ENCODE measurements at regions not wholly inside any gene's neighbourhood (a gene's known extent, or its start where the extent isn't known, plus 50 kb on each side); places are given as distances from the start of the nearest gene placed in this dataset.
A peak's percentile ranks its signal among the peaks of the same experiment; 100 is the strongest.
"Not testable (repeated sequence)": the region's sequence is repeated elsewhere in the genome, so short reads cannot be mapped to it uniquely, and the experiment has no call there.

DNA sequence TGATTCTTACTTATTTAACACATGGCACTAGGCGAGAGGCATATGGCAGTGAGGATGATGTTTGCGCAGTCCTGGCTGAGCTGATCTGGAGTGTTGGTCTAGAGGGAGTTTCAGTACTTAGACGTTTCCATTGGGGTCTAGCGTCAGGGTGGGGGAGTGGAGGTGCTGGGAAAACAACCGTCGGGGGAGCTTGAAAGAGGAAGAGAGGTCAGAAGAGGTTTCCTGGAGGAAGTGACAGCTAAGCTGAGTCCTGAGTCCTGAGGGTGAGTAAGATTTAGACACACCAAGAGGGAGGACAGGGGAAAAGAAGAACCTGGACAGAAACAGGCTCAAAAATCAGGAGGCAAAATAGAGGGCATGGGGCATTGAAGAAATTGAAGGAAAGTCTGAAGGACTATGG, 81.4 kb downstream of the ALOX5AP start:
- DNase-seq (ENCODE audit: low read depth) = no peak

DNA sequence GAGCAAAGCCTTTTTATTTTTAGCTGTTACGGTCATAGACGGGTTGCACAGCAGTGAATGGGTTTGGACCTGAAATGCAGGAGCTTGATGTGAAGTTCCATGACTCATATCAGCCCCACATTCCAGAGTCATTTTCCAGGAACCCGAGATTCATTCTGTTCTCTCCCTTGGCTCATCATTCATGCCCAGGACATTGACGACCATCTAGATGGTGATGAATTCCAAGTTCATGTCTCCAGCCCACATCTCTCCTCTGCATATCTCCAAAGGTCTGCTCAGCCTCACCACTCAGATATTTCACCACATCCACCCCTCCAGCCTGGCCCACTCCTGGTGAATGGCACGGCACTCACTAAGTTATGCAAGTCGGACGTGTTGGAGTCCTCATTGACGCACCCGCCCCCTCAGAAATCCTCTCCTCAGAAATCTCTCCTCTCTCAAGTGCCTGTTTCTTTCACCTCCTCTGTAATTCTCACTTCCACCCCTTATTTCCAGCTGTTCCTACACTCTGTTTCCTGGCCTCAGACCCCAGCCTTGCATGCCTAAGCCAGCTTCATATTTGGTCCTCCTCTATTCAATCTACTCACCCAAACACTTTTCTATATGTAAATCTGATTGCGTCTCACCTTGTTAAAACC, 83.1 kb downstream of the ALOX5AP start:
- DNase-seq (ENCODE audit: low read depth) = peak; percentile 77

DNA sequence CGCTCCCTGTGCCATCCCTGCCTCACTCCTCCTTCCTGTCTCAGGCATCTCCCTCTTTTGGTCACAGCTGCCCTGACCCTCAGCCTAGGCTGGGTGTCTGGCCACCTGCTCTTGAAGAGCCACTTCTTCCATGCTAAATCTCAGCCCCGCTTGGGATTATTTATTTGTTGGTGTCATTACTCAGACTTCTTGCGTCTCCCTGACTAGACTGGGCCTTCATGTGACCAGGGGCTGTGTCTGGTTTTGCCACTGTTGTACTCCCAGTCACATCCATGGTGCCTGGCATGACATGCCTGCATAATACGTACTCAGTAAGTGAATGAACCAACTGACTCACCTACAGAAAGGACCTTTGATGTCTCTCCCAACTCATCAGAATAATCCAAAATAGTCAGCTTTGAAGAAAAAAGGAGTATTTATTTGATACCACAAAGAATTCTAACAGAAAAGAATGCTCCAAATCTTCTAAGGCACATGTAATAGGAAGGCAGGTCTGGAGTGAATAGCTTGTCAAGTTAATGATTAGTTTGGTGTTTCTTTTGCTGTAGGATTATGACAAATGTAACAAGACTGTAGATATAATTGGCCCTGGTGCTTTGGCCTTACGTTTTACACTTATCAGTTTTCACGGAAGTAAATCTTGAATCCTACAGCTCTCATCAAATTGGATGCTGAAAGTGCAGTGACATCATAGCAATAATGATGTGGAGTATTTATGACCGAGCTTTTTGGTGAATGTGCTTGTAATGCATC, 84.0 kb downstream of the ALOX5AP start:
- DNase-seq (ENCODE audit: low read depth) = peak; percentile 86

DNA sequence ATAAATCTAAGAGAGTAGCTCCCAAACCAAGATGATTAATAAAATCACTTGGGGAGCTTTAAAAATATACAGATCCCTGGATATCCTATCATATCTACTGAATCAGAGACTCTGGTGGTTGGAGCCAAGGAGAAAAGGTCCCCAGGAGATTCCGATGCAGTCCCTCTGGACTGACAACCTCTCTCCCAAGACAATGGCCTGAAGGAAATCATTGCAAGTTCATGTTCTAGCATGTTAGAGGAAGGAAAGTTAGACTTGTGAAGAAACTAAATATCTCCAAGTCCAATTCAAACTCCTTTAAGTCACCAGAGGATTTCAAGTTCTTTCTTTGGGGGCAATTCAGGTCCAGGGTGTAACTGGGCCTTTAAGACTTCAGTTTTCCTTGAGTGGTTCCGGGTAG, 84.7 kb upstream of the MEDAG start:
- no peak for DNase-seq (ENCODE audit: low read depth)

DNA sequence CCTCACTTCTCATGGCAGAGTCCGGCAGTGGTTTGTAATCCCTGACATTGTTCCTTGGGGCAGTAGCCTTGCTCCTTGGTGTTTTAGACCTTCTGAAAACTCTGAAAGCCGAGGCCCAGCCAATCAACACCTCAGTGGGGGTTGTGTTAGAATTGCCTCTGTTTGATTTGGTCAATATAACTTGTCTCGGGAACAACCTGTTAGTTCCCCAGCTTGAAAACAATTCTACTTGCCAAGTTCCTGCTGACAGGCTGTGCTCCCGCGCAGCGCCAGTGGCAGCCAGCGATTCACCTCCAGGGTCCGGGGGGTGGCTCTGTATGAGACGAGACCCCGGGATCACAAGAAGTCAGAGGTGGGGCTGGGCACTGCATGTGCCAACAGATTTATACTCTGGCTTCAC, 81.4 kb upstream of the MEDAG start:
- no peak for DNase-seq (ENCODE audit: low read depth)

- DNase-seq (ENCODE audit: low read depth) = no peak
These were observed 79.0 kb upstream of the MEDAG start for GRCh38 chr13:30826911-30827577.

GRCh38 chr13:30827578-30827925, 78.5 kb upstream of the MEDAG start:
- DNase-seq (ENCODE audit: low read depth) = no peak

GRCh38 chr13:30829145-30829832, 76.8 kb upstream of the MEDAG start:
- peak; percentile 91 for DNase-seq (ENCODE audit: low read depth)

DNA sequence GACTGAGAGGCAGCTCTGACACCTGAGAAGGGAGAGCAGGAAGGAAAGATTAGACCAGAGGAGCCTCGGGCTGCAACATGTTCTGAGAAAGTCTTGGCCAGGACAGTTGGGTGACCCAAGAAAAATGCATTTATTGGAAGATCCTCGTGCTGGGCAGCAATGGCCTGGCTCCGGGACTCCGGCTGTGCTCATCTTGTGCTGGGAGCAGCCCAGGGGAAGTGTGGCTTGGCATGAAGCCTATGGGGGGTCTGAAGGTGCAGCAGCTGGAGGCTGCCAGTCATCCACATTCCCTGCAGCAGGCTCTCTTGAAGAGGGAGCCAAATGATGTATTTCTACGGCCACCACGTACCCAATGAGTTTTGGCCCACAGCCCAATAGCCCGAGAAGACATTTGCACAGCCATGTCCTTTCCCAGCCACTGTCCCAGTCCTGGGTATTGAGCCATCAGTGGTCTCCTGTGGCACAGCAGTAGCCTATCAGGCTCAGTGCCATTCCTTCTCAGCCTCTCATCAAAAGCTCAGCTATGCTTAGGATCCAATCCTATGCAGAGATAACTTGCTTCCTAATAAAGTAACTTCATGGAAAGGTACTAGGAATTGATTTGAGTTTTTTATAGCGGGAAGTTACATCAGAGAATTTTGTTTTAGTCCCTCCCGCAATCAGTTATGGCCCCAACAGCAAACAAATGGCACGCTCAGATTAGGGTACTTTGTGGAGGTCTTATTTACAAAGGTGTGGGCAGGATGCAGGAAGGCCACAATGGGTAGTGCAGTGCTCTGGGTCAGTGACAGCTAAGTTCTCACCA, 76.0 kb upstream of the MEDAG start:
- no peak for DNase-seq (ENCODE audit: low read depth)

GRCh38 chr13:30830638-30830965, 75.5 kb upstream of the MEDAG start:
- DNase-seq (ENCODE audit: low read depth) = no peak

DNA sequence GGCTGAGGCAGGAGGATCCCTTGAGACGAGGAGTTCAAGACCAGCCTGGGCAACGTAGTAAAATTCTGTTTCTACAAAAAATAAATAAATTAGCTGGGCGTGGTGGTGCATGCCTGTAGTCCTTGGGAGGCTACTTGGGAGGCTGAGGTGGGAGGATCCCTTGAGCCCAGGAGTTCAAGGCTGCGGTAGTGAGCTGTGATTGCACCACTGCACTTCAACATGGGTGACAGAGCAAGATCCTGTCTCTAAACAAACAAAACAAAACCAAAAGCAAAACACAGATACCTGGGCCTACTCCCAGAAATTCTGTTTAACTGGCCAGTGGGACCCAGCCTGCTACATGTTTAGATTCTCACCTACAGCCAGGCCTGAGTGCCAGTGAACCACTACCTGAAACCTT, 74.6 kb upstream of the MEDAG start:
- DNase-seq (ENCODE audit: low read depth) = no peak

- DNase-seq (ENCODE audit: low read depth) = no peak
These were observed 73.7 kb upstream of the MEDAG start for GRCh38 chr13:30832377-30832776.

DNA sequence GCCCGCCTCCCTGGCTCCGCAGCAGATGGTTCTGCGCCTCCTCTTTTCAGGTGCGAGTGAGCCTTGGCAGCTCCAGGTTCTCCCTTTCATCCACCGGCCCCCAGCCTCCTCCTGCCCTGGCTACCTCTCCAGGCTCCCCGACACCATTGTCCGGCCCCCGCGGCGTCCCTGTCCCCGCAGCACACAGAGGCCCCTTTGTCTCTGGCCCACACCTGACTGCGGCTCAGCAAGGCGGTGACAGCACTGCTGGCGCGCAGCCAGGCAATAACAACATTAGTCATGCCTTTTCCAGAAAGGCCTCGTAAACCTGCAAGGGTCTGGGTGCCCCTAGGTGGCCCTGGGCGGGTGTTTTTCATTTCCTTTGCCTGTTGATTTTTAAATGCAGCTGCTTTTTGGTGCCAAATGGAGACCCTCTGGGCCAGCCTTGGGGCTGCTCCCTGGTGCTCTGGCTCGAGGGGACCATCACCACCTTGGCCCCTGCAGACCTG, 73.2 kb upstream of the MEDAG start:
- peak; percentile 90 for DNase-seq (ENCODE audit: low read depth)

DNA sequence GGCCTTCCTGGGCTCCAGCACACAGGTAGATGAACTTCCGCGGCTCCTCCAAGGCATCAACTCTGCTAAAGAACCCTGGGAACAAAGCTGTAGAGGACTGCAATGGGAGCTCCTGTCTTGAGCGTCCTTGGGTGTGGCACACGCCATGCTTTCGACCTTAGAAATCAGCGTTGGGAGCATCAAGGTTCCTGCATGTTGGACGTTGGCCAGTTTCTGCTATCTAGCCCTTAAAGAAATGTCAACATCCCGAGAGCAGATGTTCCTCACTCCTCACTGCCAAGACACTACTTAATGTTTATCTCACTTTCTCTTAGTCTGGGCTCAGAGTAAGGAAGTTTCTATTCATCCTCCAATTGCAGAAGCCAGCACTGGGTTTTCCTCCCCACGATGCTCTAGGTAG, 70.6 kb upstream of the MEDAG start:
- DNase-seq (ENCODE audit: low read depth) = no peak

DNA sequence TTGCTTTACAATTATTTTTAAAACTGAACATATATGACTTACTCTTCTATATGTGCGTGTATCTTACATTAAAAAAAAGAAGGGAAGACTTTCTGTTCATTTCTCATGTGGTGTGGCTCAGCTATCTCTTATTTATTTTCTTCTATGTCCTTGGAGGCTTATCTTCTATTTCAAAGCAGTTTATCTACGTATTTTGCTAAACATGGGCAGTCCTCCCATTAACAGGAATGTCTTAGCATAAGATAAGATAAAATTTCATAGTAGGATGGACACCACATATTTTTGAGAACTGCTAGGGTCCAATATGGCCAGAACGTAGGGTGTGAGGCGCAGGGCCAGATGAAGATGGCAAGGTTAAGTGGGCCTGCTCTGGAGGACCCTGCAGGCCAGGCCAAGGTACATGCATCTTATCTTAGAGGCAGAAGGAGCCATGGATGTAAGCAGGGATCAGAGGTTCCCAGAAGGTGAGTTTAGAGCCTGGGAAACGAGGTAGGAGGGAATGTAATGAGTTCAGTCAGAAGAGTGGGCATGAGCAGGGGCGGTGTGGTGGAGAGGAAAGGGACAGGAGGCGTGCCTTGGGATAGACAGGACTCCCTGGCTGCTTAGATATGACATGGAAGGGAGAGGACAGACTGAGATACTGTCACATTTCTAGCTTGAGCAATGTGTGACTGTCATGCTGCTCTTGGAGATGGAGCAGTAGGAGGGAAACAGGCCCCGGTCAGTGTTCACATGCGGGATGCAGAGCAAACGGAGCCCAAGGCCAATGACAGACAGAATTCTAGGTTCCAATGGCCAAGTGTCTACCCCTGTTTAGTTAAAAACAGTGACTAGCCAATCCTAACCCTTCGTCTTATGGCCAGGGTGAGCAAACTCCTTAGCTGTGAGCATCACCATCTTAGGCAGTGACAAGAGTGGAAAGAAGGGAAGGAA, 68.6 kb upstream of the MEDAG start:
- DNase-seq (ENCODE audit: low read depth) = no peak

DNA sequence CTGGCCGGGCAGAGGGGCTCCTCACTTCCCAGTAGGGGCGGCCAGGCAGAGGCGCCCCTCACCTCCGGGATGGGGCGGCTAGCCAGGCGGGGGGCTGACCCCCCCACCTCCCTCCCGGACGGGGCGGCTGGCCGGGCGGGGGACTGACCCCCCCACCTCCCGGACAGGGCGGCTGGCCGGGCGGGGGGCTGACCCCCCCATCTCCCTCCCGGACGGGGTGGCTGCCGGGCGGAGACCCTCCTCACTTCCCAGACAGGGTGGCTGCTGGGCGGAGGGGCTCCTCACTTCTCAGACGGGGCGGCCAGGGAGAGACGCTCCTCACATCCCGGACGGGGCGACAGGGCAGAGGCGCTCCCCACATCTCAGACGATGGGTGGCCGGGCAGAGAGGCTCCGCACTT, 66.4 kb upstream of the MEDAG start:
- DNase-seq (ENCODE audit: low read depth) = not testable (repeated sequence)

GRCh38 chr13:30840515-30840914, 65.6 kb upstream of the MEDAG start:
- DNase-seq (ENCODE audit: low read depth) = no peak

DNA sequence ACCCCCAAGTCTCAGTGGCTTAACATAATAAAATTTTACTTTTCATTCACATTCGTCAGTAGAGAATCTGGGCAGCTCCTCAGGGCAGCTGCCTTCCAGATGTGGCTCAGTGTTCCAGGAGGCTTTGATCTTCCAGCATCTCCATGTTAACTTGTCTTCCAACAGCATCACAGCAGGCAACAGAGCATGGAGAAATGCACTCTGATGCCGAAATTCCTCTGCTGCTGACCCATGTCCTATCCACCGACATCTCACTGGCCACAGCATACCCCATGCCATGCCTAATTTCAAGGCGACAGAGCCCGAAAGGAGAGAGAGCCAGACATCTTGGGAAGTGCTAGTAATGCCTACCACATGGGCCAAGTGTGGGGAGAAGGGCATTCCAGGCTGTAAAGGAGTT, 64.9 kb upstream of the MEDAG start:
- DNase-seq (ENCODE audit: low read depth) = peak; percentile 69

DNA sequence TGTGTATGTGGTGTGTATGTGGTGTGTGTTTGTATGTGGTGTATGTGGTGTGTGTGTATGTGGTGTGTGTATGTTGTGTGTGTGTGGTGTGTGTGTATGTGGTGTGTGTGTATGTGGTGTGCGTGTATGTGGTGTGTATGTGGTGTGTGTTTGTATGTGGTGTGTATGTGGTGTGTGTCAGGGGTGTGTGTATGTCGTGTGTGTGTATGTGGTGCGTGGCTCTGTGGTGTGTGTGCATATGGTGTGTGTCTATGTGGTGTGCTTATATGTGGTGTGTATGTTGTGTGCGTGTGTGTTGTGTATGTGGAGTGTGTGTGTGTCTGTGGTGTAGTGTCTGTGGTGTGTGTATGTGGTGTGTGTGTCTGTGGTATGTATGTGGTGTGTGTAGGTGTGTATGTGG, 62.5 kb upstream of the MEDAG start:
- DNase-seq (ENCODE audit: low read depth) = no peak

DNA sequence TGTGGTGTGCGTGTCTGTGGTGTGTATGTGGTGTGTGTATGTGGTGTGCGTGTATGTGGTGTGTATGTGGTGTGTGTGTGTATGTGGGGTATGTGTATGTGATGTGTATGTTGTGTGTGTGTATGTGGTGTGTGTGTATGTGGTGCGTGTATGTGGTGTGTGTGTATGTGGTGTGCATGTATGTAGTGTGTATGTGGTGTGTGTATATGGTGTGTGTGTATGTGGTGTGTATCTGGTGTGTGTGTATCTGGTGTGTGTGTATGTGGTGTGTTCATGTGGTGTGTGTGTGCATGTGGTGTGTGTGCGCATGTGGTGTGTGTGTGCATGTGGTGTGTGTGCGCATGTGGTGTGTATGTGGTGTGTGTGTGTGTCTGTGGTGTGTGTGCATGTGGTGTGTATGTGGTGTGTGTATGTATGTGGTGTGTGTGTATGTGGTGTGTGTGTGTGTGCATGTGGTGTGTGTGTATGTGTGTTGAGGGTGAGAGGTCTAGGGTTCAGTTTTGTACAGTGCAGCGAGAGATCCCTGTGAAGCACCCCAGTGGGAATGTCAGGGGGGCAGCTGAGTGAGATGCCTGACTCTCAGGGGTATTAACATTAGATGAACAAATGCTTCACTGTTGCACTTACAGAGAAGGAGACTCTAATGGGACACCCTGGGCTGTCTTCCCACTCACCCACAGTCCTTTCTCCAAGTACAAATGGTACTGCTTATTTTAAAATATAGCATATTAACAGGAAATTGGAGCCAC, 61.3 kb upstream of the MEDAG start:
- DNase-seq (ENCODE audit: low read depth) = no peak

Data from renal cortical epithelial cell (primary cell).